SK-N-SH (cell line): ENCODE measurements at regions not wholly inside any gene's neighbourhood (a gene's known extent, or its start where the extent isn't known, plus 50 kb on each side); places are given as distances from the start of the nearest gene placed in this dataset.

Source experiments
- CTCF ChIA-PET: fragments of 300-600, 350-600 bp; formaldehyde crosslinking; extraction: SDS; loops from one replicate; lab custom pipeline; 2021; lab: Yijun Ruan, JAX
- POLR2A ChIA-PET: fragments of 350-600 bp; sonication (Branson Sonifier 250); formaldehyde crosslinking; extraction: SDS; loops from one replicate; lab custom pipeline; 2020; ENCODE audit warnings: antibody characterized with exemption, inconsistent platforms; lab: Yijun Ruan, JAX
- DNase-seq: peaks from one replicate; pipeline ENCODE4 v3.0.0; 2012
- H2AFZ ChIP-seq: fragments of 200-600 bp; sonication (generic); 2 replicates; pipeline ENCODE4 v1.8.1; 2016; ENCODE audit warnings: antibody characterized with exemption, mild to moderate bottlenecking, low read depth
- H3F3A ChIP-seq: fragments of 200-600 bp; sonication (generic); replicated peaks from 2 replicates; pipeline ENCODE3; 2016; ENCODE audit warnings: antibody characterized with exemption, mild to moderate bottlenecking; ENCODE audit not compliant: insufficient read depth
- H3K27ac ChIP-seq, 2 experiments: fragments of 200-500 bp in 1 of 2; fragments of 200-600 bp in 1 of 2; sonication (Bioruptor generic) in 1 of 2; sonication (generic), shearing (Covaris generic) in 1 of 2; 2 replicates each; pipeline versions ENCODE4 v1.5.1 to v1.6.1; 2014 to 2016; ENCODE audit warnings: low read depth in 2 of 2, inconsistent platforms in 1 of 2, low read length in 1 of 2, mild to moderate bottlenecking in 1 of 2, mixed read lengths in 1 of 2
- H3K27me3 ChIP-seq: fragments of 200-600 bp; sonication (generic), shearing (Covaris generic); 2 replicates; pipeline ENCODE4 v1.6.1; 2016; ENCODE audit warnings: mixed run types; ENCODE audit not compliant: insufficient read depth
- H3K36me3 ChIP-seq, 2 experiments: fragments of 200-500 bp in 1 of 2; fragments of 200-600 bp in 1 of 2; sonication (Bioruptor generic) in 1 of 2; sonication (generic) in 1 of 2; replicated peaks in 1 of 2; 2 replicates each; pipeline versions ENCODE3 to v1.5.1; 2014 to 2016; ENCODE audit warnings: low read length in 1 of 2, mild to moderate bottlenecking in 1 of 2; ENCODE audit not compliant: insufficient read depth in 2 of 2, control insufficient read depth in 1 of 2
- H3K4me1 ChIP-seq, 2 experiments: fragments of 200-500 bp in 1 of 2; fragments of 200-600 bp in 1 of 2; sonication (Bioruptor generic) in 1 of 2; sonication (generic), shearing (Covaris generic) in 1 of 2; 2 replicates each; pipeline versions ENCODE4 v1.5.1 to v1.6.1; 2014 to 2016; ENCODE audit warnings: low read depth in 1 of 2, low read length in 1 of 2, mixed run types in 1 of 2; ENCODE audit not compliant: insufficient read depth in 2 of 2, control insufficient read depth in 1 of 2
- H3K4me2 ChIP-seq: fragments of 200-600 bp; sonication (generic), shearing (Covaris generic); 2 replicates; pipeline ENCODE4 v1.6.1; 2017; ENCODE audit warnings: mixed run types
- H3K4me3 ChIP-seq, 2 experiments: fragments of 200-500 bp in 1 of 2; fragments of 200-600 bp in 1 of 2; sonication (Bioruptor generic) in 1 of 2; sonication (generic), shearing (Covaris generic) in 1 of 2; 2 replicates each; pipeline versions ENCODE4 v1.5.1 to v1.8.1; 2014 to 2016; ENCODE audit warnings: low read depth in 2 of 2, inconsistent platforms in 1 of 2, low read length in 1 of 2, mild to moderate bottlenecking in 1 of 2, mixed read lengths in 1 of 2, moderate library complexity in 1 of 2
- H3K79me2 ChIP-seq: fragments of 200-600 bp; sonication (generic); 2 replicates; pipeline ENCODE4 v1.8.1; 2017; ENCODE audit warnings: mild to moderate bottlenecking; ENCODE audit not compliant: insufficient read depth
- H3K9ac ChIP-seq: fragments of 200-600 bp; sonication (generic); 2 replicates; pipeline ENCODE4 v1.6.1; 2017; ENCODE audit warnings: mixed run types
- H3K9me2 ChIP-seq: fragments of 200-600 bp; sonication (generic); 2 replicates; pipeline ENCODE4 v1.6.1; 2017; ENCODE audit warnings: mixed run types
- H3K9me3 ChIP-seq: fragments of 200-600 bp; sonication (generic); 2 replicates; pipeline ENCODE4 v1.6.1; 2017; ENCODE audit warnings: mixed run types, mild to moderate bottlenecking, moderate library complexity
- H4K20me1 ChIP-seq: fragments of 200-600 bp; sonication (generic); 2 replicates; pipeline ENCODE4 v1.6.1; 2017; ENCODE audit warnings: mild to moderate bottlenecking, mixed run types; ENCODE audit not compliant: insufficient read depth
- CHD2 ChIP-seq: fragments of 150-350 bp; IDR thresholded peaks from 2 replicates; pipeline ENCODE4 v1.6.1; 2018; ENCODE audit warnings: low read length; ENCODE audit not compliant: partially characterized antibody
- EP300 ChIP-seq, 2 experiments: IDR thresholded peaks; 2 replicates each; pipeline versions ENCODE4 v1.4.0 to v1.6.1; 2012; ENCODE audit warnings: borderline replicate concordance in 1 of 2, low read depth in 1 of 2, low read length in 1 of 2
- FOSL2 ChIP-seq: IDR thresholded peaks from 2 replicates; pipeline ENCODE4 v1.4.0; 2012; ENCODE audit warnings: low read depth, mild to moderate bottlenecking, moderate library complexity, borderline replicate concordance
- FOXM1 ChIP-seq: IDR thresholded peaks from 2 replicates; pipeline ENCODE4 v1.4.0; 2012; ENCODE audit warnings: low read depth, mild to moderate bottlenecking
- GATA2 ChIP-seq: sonication (generic); formaldehyde crosslinking; IDR thresholded peaks from 2 replicates; pipeline ENCODE4 v1.5.0; 2020; ENCODE audit warnings: mild to moderate bottlenecking, missing genetic modification reagents
- JUND ChIP-seq: IDR thresholded peaks from 2 replicates; pipeline ENCODE4 v1.4.0; 2012
- NRF1 ChIP-seq: IDR thresholded peaks from 2 replicates; pipeline ENCODE4 v1.6.1; 2012; ENCODE audit warnings: low read depth, mild to moderate bottlenecking, low read length
- POLR2AphosphoS5 ChIP-seq: IDR thresholded peaks from 2 replicates; pipeline ENCODE4 v1.6.1; 2012; ENCODE audit warnings: low read depth, low read length
- RFX5 ChIP-seq: IDR thresholded peaks from 2 replicates; pipeline ENCODE4 v1.6.1; 2012; ENCODE audit warnings: mild to moderate bottlenecking, improper control_type of control experiment, low read length
- SMC3 ChIP-seq: IDR thresholded peaks from 2 replicates; pipeline ENCODE4 v1.6.1; 2012; ENCODE audit warnings: low read depth, low read length, improper control_type of control experiment
- TCF12 ChIP-seq: IDR thresholded peaks from 2 replicates; pipeline ENCODE4 v1.4.0; 2012
- YY1 ChIP-seq: IDR thresholded peaks from 2 replicates; pipeline ENCODE4 v1.4.0; 2012; ENCODE audit warnings: low read depth, mild to moderate bottlenecking
- WGBS: methylation state at CpG from one replicate; pipeline ENCODE4 v1.1.6; 2017; ENCODE audit warnings: low lambda C conversion rate; 5-methylcytosine and 5-hydroxymethylcytosine counted together
- TF ChIP-seq, protein P1 (sequence below): fragments of 150-350 bp; IDR thresholded peaks from 2 replicates; pipeline ENCODE4 v1.6.1; 2016; ENCODE audit warnings: mild to moderate bottlenecking, low read depth, low read length
- TF ChIP-seq, protein P2 (sequence below): IDR thresholded peaks from 2 replicates; pipeline ENCODE4; 2012
- TF ChIP-seq, protein P3 (sequence below): IDR thresholded peaks from 2 replicates; pipeline ENCODE4 v1.4.0; 2012; ENCODE audit warnings: low read depth, borderline replicate concordance
- TF ChIP-seq, protein P4 (sequence below): fragments of 150-350 bp; IDR thresholded peaks from 2 replicates; pipeline ENCODE4 v1.6.1; 2017; ENCODE audit warnings: antibody characterized with exemption, low read length, low read depth, borderline replicate concordance
- TF ChIP-seq, protein P5 (sequence below): IDR thresholded peaks from 2 replicates; pipeline ENCODE4 v1.6.1; 2012; ENCODE audit warnings: mild to moderate bottlenecking, low read depth, low read length, moderate library complexity
- TF ChIP-seq, protein P6 (sequence below): IDR thresholded peaks from 2 replicates; pipeline ENCODE4 v1.4.0; 2012; ENCODE audit warnings: low read depth, borderline replicate concordance

DNA sequence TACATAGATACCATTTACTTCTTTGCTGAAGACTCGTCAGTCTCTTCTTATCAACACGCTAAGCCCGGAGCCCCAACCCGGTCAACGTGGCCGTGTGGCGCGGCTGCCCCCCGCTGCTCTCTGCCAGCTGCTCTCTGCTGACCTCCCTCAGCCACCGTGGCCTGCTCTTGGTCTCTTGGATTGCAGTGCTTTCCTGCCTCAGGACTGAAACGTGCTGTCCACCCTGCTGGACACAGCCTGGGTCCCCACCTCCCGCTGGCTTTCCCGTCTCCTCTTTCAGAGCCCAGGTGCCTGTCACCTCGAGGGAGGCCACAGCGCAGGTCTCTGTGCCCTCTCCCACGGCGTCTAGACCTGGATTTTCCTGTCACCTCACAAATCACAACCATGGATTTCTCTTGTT is 388.1 kb upstream of the B3GAT1 start (continued):
- TF ChIP-seq GATA2 (no peak), YY1 (no peak), TCF12 (no peak), JUND (no peak)
- TF ChIP-seq, protein P1, sequence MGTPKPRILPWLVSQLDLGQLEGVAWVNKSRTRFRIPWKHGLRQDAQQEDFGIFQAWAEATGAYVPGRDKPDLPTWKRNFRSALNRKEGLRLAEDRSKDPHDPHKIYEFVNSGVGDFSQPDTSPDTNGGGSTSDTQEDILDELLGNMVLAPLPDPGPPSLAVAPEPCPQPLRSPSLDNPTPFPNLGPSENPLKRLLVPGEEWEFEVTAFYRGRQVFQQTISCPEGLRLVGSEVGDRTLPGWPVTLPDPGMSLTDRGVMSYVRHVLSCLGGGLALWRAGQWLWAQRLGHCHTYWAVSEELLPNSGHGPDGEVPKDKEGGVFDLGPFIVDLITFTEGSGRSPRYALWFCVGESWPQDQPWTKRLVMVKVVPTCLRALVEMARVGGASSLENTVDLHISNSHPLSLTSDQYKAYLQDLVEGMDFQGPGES, result no peak
- TF ChIP-seq, protein P2, sequence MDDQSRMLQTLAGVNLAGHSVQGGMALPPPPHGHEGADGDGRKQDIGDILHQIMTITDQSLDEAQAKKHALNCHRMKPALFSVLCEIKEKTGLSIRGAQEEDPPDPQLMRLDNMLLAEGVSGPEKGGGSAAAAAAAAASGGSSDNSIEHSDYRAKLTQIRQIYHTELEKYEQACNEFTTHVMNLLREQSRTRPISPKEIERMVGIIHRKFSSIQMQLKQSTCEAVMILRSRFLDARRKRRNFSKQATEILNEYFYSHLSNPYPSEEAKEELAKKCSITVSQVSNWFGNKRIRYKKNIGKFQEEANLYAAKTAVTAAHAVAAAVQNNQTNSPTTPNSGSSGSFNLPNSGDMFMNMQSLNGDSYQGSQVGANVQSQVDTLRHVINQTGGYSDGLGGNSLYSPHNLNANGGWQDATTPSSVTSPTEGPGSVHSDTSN, result no peak

DNA sequence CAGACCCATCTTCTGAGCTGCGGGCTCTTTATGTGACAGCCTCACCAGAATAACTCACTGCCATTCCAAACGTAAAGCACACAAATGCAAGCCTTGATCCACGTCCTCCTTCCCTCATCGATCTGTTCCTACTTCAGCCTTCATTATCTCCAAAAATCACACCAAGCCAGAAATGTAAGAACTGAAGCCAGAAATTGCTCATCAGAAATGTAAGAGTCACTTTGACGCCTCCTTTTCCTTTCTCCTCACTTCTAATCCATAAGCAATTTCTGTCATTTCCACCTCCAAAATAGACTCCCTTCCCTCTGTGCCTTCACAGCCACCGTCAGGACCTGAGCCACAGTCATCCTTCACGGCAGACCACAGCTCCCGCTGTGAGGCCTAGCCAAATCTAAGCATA is 387.3 kb upstream of the B3GAT1 start:
- CTCF ChIA-PET, result no interaction called here
- no peaks in the 10 kb centered on the region for H3K9me2 ChIP-seq

More for the DNA sequence above, 387.3 kb upstream of the B3GAT1 start:
- no peaks in the 10 kb centered on the region for H3K27me3 ChIP-seq
- DNase-seq, result no peak
- no peak overlapping the region for H3K27ac ChIP-seq
- POLR2A ChIA-PET, result no interaction called here
- no peak overlapping the region for H3K4me3 ChIP-seq
- H3F3A ChIP-seq, result no peaks in the 10 kb centered on the region
- peaks cover 0 to 3% of the 10 kb centered on the region in 2 experiments; a peak in 1 of 4 replicates for H3K4me1 ChIP-seq
- H3K79me2 ChIP-seq, result no peaks in the 10 kb centered on the region
- H3K9ac ChIP-seq, result no peak overlapping the region
- TF ChIP-seq POLR2AphosphoS5 (no peak), EP300 (IDR thresholded peaks at IDR 0.05; ENCODE audit: borderline replicate concordance in 1 of 2, low read depth in 1 of 2, low read length in 1 of 2) (no peak), SMC3 (no peak), FOXM1 (no peak), FOSL2 (no peak), NRF1 (no peak), RFX5 (no peak), CHD2 (no peak)
- TF ChIP-seq, protein P3, sequence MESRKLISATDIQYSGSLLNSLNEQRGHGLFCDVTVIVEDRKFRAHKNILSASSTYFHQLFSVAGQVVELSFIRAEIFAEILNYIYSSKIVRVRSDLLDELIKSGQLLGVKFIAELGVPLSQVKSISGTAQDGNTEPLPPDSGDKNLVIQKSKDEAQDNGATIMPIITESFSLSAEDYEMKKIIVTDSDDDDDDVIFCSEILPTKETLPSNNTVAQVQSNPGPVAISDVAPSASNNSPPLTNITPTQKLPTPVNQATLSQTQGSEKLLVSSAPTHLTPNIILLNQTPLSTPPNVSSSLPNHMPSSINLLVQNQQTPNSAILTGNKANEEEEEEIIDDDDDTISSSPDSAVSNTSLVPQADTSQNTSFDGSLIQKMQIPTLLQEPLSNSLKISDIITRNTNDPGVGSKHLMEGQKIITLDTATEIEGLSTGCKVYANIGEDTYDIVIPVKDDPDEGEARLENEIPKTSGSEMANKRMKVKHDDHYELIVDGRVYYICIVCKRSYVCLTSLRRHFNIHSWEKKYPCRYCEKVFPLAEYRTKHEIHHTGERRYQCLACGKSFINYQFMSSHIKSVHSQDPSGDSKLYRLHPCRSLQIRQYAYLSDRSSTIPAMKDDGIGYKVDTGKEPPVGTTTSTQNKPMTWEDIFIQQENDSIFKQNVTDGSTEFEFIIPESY, result no peak
- TF ChIP-seq, protein P4, sequence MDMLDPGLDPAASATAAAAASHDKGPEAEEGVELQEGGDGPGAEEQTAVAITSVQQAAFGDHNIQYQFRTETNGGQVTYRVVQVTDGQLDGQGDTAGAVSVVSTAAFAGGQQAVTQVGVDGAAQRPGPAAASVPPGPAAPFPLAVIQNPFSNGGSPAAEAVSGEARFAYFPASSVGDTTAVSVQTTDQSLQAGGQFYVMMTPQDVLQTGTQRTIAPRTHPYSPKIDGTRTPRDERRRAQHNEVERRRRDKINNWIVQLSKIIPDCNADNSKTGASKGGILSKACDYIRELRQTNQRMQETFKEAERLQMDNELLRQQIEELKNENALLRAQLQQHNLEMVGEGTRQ, result no peak
- TF ChIP-seq, protein P5, sequence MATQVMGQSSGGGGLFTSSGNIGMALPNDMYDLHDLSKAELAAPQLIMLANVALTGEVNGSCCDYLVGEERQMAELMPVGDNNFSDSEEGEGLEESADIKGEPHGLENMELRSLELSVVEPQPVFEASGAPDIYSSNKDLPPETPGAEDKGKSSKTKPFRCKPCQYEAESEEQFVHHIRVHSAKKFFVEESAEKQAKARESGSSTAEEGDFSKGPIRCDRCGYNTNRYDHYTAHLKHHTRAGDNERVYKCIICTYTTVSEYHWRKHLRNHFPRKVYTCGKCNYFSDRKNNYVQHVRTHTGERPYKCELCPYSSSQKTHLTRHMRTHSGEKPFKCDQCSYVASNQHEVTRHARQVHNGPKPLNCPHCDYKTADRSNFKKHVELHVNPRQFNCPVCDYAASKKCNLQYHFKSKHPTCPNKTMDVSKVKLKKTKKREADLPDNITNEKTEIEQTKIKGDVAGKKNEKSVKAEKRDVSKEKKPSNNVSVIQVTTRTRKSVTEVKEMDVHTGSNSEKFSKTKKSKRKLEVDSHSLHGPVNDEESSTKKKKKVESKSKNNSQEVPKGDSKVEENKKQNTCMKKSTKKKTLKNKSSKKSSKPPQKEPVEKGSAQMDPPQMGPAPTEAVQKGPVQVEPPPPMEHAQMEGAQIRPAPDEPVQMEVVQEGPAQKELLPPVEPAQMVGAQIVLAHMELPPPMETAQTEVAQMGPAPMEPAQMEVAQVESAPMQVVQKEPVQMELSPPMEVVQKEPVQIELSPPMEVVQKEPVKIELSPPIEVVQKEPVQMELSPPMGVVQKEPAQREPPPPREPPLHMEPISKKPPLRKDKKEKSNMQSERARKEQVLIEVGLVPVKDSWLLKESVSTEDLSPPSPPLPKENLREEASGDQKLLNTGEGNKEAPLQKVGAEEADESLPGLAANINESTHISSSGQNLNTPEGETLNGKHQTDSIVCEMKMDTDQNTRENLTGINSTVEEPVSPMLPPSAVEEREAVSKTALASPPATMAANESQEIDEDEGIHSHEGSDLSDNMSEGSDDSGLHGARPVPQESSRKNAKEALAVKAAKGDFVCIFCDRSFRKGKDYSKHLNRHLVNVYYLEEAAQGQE, result no peak
- TF ChIP-seq, protein P6, sequence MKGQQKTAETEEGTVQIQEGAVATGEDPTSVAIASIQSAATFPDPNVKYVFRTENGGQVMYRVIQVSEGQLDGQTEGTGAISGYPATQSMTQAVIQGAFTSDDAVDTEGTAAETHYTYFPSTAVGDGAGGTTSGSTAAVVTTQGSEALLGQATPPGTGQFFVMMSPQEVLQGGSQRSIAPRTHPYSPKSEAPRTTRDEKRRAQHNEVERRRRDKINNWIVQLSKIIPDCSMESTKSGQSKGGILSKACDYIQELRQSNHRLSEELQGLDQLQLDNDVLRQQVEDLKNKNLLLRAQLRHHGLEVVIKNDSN, result no peak
- TF ChIP-seq, protein P1, result no peak
- no peak overlapping the region for H3K4me2 ChIP-seq
- H2AFZ ChIP-seq, result no peak overlapping the region
- no peaks in the 10 kb centered on the region for H3K36me3 ChIP-seq
- no peaks in the 10 kb centered on the region for H3K9me3 ChIP-seq
- no peaks in the 10 kb centered on the region for H4K20me1 ChIP-seq
- 34% methylated on average over 8 of the region's 8 CpGs for WGBS
